Glomerular visceral epithelial cell (primary cell): ENCODE measurements at regions not wholly inside any gene's neighbourhood (a gene's known extent, or its start where the extent isn't known, plus 50 kb on each side); places are given as distances from the start of the nearest gene placed in this dataset.

Experiments used
- DNase-seq: peaks from one replicate; pipeline ENCODE4 v3.0.0-alpha.2; 2016; ENCODE audit errors: extremely low spot score

GRCh38 chr17:79169861-79170260 lies 95.2 kb downstream of the ENGASE start:
- no peak for DNase-seq

- no peak for DNase-seq
Measured at GRCh38 chr17:79169366-79169765, 94.7 kb downstream of the ENGASE start.

GRCh38 chr17:79168486-79169055 lies 93.9 kb downstream of the ENGASE start:
- no peak for DNase-seq

GRCh38 chr17:79167486-79167885 lies 92.9 kb downstream of the ENGASE start:
- DNase-seq, result no peak

- no peak for DNase-seq
Measured at GRCh38 chr17:79165756-79166473, 91.3 kb downstream of the ENGASE start.

- DNase-seq, result no peak
Measured at GRCh38 chr17:79164913-79165695, 90.5 kb downstream of the ENGASE start.

- DNase-seq, result no peak
Measured at GRCh38 chr17:79164408-79164807, 89.8 kb downstream of the ENGASE start.

- no peak for DNase-seq
Measured at GRCh38 chr17:79163071-79163470, 88.4 kb downstream of the ENGASE start.

- DNase-seq, result no peak
Measured at GRCh38 chr17:79162012-79162963, 87.7 kb downstream of the ENGASE start.

- no peak for DNase-seq
Measured at GRCh38 chr17:79160980-79161636, 86.5 kb downstream of the ENGASE start.

- DNase-seq, result no peak
Measured at GRCh38 chr17:79159926-79160325, 85.3 kb downstream of the ENGASE start.

- no peak for DNase-seq
Measured at GRCh38 chr17:79159471-79159870, 84.8 kb downstream of the ENGASE start.

GRCh38 chr17:79156463-79157095 lies 82.0 kb downstream of the ENGASE start:
- no peak for DNase-seq

- DNase-seq, result no peak
Measured at GRCh38 chr17:79155701-79156100, 81.1 kb downstream of the ENGASE start.

- no peak for DNase-seq
Measured at GRCh38 chr17:79154951-79155585, 80.4 kb downstream of the ENGASE start.

GRCh38 chr17:79154446-79154845 lies 79.8 kb downstream of the ENGASE start:
- no peak for DNase-seq

GRCh38 chr17:79153367-79154130 lies 78.9 kb downstream of the ENGASE start:
- DNase-seq, result no peak

GRCh38 chr17:79152636-79153035 lies 78.0 kb downstream of the ENGASE start:
- no peak for DNase-seq

- no peak for DNase-seq
Measured at GRCh38 chr17:79152110-79152509, 77.5 kb downstream of the ENGASE start.
